Tibial artery (tissue), 4 donors: ENCODE measurements at regions not wholly inside any gene's neighbourhood (a gene's known extent, or its start where the extent isn't known, plus 50 kb on each side); places are given as distances from the start of the nearest gene placed in this dataset.

ENCODE experiments used
- DNase-seq, 2 donors: peaks; one replicate each; pipeline ENCODE4 v3.0.0-alpha.2; 2019
- H3K27ac ChIP-seq, 2 donors: fragments of 200-600 bp; sonication (generic) in 1 of 2; 1 replicate in 1 of 2; 2 replicates in 1 of 2; pipeline ENCODE4 v1.5.1; 2018 to 2019; ENCODE audit warnings: mild to moderate bottlenecking in 1 of 2
- H3K27me3 ChIP-seq, 2 donors: fragments of 200-600 bp; sonication (generic) in 1 of 2; one replicate each; pipeline versions ENCODE4 v1.5.1 to v1.6.0; 2016 to 2019
- H3K36me3 ChIP-seq, 3 donors: fragments of 200-600 bp; sonication (generic) in 2 of 3; one replicate each; pipeline ENCODE4 v1.5.1; 2016 to 2019; ENCODE audit warnings: mild to moderate bottlenecking in 2 of 3
- H3K4me1 ChIP-seq, 4 donors: fragments of 200-600 bp; sonication (generic) in 2 of 4; 1 replicate in 3 of 4; 2 replicates in 1 of 4; pipeline ENCODE4 v1.5.1; 2016 to 2019
- H3K4me3 ChIP-seq, 2 donors: fragments of 200-600 bp; sonication (generic) in 1 of 2; 1 replicate in 1 of 2; 2 replicates in 1 of 2; pipeline ENCODE4 v1.5.1; 2018 to 2019; ENCODE audit warnings: mild to moderate bottlenecking in 2 of 2
- H3K9me3 ChIP-seq, 3 donors: fragments of 200-600 bp; sonication (generic) in 1 of 3; one replicate each; pipeline ENCODE4 v1.5.1; 2016 to 2019
- intact Hi-C: fragments of 100-400 bp; cut with DNase I; formaldehyde crosslinking; loops from one replicate; pipeline ENCODE4 v1.15.0; 2023; ENCODE audit warnings: low total_unique reads
- TF ChIP-seq, protein P1 (sequence below), 2 experiments: fragments of 200-600 bp in 1 of 2; fragments of 450-650 bp in 1 of 2; IDR thresholded peaks; one replicate each; pipeline ENCODE4 v1.5.1; 2017 to 2019; ENCODE audit warnings: antibody characterized with exemption in 2 of 2, mild to moderate bottlenecking in 1 of 2, moderate library complexity in 1 of 2

DNA sequence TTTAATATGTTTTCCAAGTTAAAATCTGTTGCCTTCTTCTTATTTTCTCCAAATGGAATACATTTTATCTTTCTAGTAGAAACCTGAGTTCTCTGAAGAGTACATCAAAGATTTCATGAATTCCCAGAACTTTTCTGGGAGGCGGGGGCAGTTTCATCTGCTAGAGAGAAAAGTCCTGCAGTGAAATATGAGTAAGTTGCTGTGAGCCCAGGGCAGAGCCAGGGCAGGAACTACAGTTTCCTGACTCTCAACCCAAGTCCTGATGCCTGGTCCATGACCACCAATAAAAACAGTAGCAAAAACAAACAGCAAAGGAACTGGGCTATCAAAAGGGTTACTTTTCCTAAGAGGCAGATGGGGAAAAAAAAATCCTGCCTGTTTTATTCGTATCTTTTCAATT is 239.4 kb upstream of the CTSO start:
- Histone ChIP-seq H3K9me3 (no peaks in the 10 kb centered on the region), H3K27me3 (no peaks in the 10 kb centered on the region), H3K4me3 (no peak overlapping the region), H3K27ac (no peak overlapping the region), H3K4me1 (no peaks in the 10 kb centered on the region), H3K36me3 (no peaks in the 10 kb centered on the region)
- intact Hi-C loops, result no loop called here
- DNase-seq, result no peak
- TF ChIP-seq, protein P1, sequence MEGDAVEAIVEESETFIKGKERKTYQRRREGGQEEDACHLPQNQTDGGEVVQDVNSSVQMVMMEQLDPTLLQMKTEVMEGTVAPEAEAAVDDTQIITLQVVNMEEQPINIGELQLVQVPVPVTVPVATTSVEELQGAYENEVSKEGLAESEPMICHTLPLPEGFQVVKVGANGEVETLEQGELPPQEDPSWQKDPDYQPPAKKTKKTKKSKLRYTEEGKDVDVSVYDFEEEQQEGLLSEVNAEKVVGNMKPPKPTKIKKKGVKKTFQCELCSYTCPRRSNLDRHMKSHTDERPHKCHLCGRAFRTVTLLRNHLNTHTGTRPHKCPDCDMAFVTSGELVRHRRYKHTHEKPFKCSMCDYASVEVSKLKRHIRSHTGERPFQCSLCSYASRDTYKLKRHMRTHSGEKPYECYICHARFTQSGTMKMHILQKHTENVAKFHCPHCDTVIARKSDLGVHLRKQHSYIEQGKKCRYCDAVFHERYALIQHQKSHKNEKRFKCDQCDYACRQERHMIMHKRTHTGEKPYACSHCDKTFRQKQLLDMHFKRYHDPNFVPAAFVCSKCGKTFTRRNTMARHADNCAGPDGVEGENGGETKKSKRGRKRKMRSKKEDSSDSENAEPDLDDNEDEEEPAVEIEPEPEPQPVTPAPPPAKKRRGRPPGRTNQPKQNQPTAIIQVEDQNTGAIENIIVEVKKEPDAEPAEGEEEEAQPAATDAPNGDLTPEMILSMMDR (IDR thresholded peaks at IDR 0.05), result no peak

DNA sequence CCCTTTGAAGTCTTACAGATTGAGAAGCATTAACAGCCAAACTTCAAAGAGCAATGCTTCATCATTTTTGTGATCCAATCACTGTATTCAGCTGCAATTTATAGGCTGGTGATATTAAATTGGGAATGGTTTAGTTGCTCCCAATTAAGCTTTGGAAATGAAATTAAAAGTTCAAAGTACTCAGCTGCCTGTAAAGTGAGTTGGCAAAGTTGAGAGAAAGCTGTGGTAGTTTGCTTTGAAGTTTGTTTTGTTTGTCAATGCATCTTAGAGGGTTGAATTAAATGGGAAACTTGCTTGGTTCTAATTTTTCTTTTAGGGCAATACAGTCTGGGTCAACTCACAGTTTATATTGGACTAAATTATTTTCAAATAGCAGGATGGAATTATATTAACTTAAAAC is 238.4 kb upstream of the CTSO start:
- Histone ChIP-seq H3K36me3 (no peaks in the 10 kb centered on the region), H3K4me3 (no peak overlapping the region), H3K9me3 (no peaks in the 10 kb centered on the region), H3K27me3 (no peaks in the 10 kb centered on the region), H3K27ac (no peak overlapping the region), H3K4me1 (no peaks in the 10 kb centered on the region)
- no peak for DNase-seq
- intact Hi-C loops, result no loop called here
- TF ChIP-seq, protein P1 (IDR thresholded peaks at IDR 0.05), result no peak

DNA sequence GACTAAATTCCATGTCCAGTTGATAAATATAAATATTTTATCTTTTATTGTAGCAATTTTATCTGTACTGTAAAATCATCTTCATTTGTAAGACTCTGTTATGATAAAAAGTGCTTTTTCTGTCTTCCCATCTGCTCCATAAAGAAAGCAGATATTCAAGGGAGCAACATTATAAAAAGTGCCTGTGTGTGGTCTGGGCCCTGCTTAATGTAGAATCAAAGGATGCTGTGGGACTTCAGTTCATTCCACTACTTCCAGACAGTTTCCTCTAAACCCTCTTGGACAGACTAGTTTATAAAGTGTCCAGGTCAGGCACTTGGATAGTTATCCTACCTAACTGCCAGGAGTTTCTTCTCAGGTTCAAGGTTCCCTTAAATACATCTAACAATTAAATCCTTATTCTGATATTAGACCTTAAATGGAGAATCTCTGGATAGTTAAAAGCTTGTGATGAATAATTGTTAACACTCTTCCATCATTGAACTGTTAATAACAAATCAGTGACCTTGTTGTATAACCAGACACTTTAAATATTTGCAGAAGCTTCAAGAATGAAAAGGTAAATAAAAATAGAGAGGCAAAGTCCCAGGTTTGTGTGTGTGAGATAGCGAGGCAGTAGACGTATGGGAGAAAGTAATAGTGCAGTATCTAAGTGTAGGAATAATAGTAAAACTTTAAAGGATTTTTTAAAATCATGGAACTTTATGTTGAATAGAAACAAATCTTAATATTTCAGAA is 237.5 kb upstream of the CTSO start:
- H3K9me3 ChIP-seq, result no peaks in the 10 kb centered on the region
- H3K4me3 ChIP-seq, result no peak overlapping the region
- TF ChIP-seq, protein P1 (IDR thresholded peaks at IDR 0.05), result no peak
- no peaks in the 10 kb centered on the region for H3K4me1 ChIP-seq
- no peaks in the 10 kb centered on the region for H3K36me3 ChIP-seq
- no peak for DNase-seq
- no peak overlapping the region for H3K27ac ChIP-seq
- H3K27me3 ChIP-seq, result no peaks in the 10 kb centered on the region
- intact Hi-C loops, result no loop called here

DNA sequence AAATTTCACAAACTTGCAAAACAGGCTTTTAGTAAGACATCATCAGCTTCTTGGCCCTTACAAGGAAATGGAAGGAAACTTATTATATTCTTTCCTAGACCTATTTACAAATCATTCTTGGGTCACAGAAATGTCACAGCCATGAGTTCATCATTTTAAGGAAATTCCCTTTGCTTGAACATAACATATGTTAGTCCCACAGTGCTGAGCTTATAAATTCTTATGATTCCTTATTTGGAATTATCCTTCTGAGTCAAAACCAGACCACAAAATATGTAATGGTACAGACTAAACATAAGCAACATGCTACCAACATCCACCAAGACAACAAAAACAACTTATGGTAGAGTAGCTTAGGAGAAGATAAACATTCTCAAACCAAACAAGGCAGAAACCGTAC is 236.9 kb upstream of the CTSO start:
- DNase-seq, result no peak
- intact Hi-C loops, result no loop called here
- TF ChIP-seq, protein P1 (IDR thresholded peaks at IDR 0.05), result no peak
- no peak overlapping the region for H3K27ac ChIP-seq
- no peak overlapping the region for H3K4me3 ChIP-seq
- H3K4me1 ChIP-seq, result no peaks in the 10 kb centered on the region
- no peaks in the 10 kb centered on the region for H3K27me3 ChIP-seq
- H3K9me3 ChIP-seq, result no peaks in the 10 kb centered on the region
- H3K36me3 ChIP-seq, result no peaks in the 10 kb centered on the region

GRCh38 chr4:156188596-156188995 is 234.9 kb upstream of the CTSO start:
- Histone ChIP-seq H3K4me3 (no peak overlapping the region), H3K36me3 (no peaks in the 10 kb centered on the region), H3K9me3 (no peaks in the 10 kb centered on the region), H3K4me1 (no peaks in the 10 kb centered on the region), H3K27ac (no peak overlapping the region), H3K27me3 (no peaks in the 10 kb centered on the region)
- DNase-seq, result no peak
- intact Hi-C loops, result no loop called here
- TF ChIP-seq, protein P1 (IDR thresholded peaks at IDR 0.05), result no peak

- Histone ChIP-seq H3K36me3 (no peaks in the 10 kb centered on the region), H3K4me3 (no peak overlapping the region), H3K27ac (no peak overlapping the region), H3K27me3 (no peaks in the 10 kb centered on the region), H3K4me1 (no peaks in the 10 kb centered on the region), H3K9me3 (no peaks in the 10 kb centered on the region)
- TF ChIP-seq, protein P1 (IDR thresholded peaks at IDR 0.05), result no peak
- intact Hi-C loops, result no loop called here
- DNase-seq, result no peak
Observed at GRCh38 chr4:156186111-156186510, 232.4 kb upstream of the CTSO start.
